GM12892 (cell line): ENCODE measurements at regions not wholly inside any gene's neighbourhood (a gene's known extent, or its start where the extent isn't known, plus 50 kb on each side); places are given as distances from the start of the nearest gene placed in this dataset.

Experiments
- POLR2A ChIP-seq: IDR thresholded peaks from 2 replicates; pipeline ENCODE4 v1.6.1; 2011; ENCODE audit warnings: low read depth, low read length, control low read depth
- TAF1 ChIP-seq: IDR thresholded peaks from 2 replicates; pipeline ENCODE4 v1.6.1; 2011; ENCODE audit warnings: low read depth, mild to moderate bottlenecking, control low read depth, low read length, borderline replicate concordance

GRCh38 chr2:19569300-19569791, 210.9 kb upstream of the OSR1 start:
- TF ChIP-seq TAF1: no peak
- TF ChIP-seq POLR2A: no peak
